Upper lobe of left lung (tissue), 4 donors: ENCODE measurements at regions not wholly inside any gene's neighbourhood (a gene's known extent, or its start where the extent isn't known, plus 50 kb on each side); places are given as distances from the start of the nearest gene placed in this dataset.

ENCODE experiments used
- EP300 ChIP-seq, 4 donors: sonication (generic); formaldehyde crosslinking; IDR thresholded peaks; one replicate each; pipeline ENCODE4 v1.5.1; 2017; ENCODE audit warnings: antibody characterized with exemption in 4 of 4, control low read depth in 2 of 4
- POLR2A ChIP-seq, 4 donors: fragments of 450-650 bp; IDR thresholded peaks; one replicate each; pipeline ENCODE4 v1.5.1; 2016 to 2017; ENCODE audit warnings: antibody characterized with exemption in 4 of 4, mild to moderate bottlenecking in 2 of 4
- POLR2AphosphoS5 ChIP-seq, 2 donors: sonication (generic); formaldehyde crosslinking; IDR thresholded peaks; one replicate each; pipeline ENCODE4 v1.5.1; 2017; ENCODE audit warnings: antibody characterized with exemption in 2 of 2
- TF ChIP-seq, protein P1 (sequence below), 6 experiments: fragments of 450-650 bp in 4 of 6; fragments of 200-600 bp in 2 of 6; sonication (generic) in 2 of 6; IDR thresholded peaks; one replicate each; pipeline ENCODE4 v1.5.1; 2016 to 2019; ENCODE audit warnings: antibody characterized with exemption in 6 of 6

DNA sequence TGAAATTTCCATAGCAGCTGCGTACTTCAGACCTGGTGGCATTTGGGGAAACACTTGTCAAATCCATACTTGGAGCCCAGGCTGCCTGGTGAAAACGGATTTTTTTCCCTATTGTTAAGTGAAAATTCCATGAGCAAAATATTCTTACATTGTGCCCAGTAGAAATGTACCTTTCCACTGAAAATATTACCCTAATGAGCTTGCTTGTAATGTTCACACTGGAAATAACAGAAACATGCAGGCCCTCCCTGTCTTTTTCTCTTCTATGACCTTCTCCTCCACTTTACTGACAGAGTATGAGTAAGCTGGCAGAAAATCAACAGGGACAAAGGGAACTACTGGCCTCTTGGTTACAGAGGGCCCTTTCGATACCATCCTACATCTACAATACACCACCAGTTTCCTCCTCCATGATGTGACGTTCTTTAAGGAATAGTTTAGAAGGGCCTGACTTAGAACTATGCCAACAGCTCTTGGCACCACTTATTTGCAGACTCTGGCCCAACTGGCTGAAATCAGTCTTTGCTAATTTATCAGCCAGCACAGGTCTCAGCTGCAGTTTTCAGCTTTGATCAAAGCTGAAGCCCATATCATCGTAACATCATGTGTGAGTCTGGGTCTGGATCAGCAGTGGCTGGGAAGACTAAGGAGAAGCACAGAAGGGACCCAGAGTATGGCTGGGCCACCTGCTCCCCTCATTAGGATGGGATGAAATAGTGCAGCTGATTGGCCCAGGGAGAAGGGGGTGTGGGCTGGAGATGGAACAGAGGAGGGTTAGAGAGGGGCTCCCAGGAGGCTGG lies 272.2 kb upstream of the ID2 start:
- TF ChIP-seq, protein P1, sequence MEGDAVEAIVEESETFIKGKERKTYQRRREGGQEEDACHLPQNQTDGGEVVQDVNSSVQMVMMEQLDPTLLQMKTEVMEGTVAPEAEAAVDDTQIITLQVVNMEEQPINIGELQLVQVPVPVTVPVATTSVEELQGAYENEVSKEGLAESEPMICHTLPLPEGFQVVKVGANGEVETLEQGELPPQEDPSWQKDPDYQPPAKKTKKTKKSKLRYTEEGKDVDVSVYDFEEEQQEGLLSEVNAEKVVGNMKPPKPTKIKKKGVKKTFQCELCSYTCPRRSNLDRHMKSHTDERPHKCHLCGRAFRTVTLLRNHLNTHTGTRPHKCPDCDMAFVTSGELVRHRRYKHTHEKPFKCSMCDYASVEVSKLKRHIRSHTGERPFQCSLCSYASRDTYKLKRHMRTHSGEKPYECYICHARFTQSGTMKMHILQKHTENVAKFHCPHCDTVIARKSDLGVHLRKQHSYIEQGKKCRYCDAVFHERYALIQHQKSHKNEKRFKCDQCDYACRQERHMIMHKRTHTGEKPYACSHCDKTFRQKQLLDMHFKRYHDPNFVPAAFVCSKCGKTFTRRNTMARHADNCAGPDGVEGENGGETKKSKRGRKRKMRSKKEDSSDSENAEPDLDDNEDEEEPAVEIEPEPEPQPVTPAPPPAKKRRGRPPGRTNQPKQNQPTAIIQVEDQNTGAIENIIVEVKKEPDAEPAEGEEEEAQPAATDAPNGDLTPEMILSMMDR (IDR thresholded peaks at IDR 0.05): no peak
- TF ChIP-seq POLR2A (IDR thresholded peaks at IDR 0.05): no peak
- TF ChIP-seq POLR2AphosphoS5 (IDR thresholded peaks at IDR 0.05): no peak
- TF ChIP-seq EP300 (IDR thresholded peaks at IDR 0.05): no peak
